HepG2 (cell line): ENCODE measurements at regions not wholly inside any gene's neighbourhood (a gene's known extent, or its start where the extent isn't known, plus 50 kb on each side); places are given as distances from the start of the nearest gene placed in this dataset.
A peak's percentile ranks its signal among the peaks of the same experiment; 100 is the strongest.

Source experiments
- ATAC-seq: fragments of 200-7000 bp; cut with Tn5 transposase; 3 replicates; pipeline ENCODE4 v1.9.1; 2020; ENCODE audit warnings: mild to moderate bottlenecking, moderate library complexity
- BruUV-seq: library from RNA; stranded (reverse); fragments of 400-500 nt; replicated peaks from 2 replicates; lab custom pipeline; 2021; lab: Mats Ljungman, UMichigan
- CTCF ChIA-PET: fragments of 300-600 bp; formaldehyde crosslinking; extraction: SDS; loops from one replicate; lab custom pipeline; 2021; ENCODE audit warnings: low total read pairs, inconsistent platforms, low intra/inter-chr PET ratio; lab: Yijun Ruan, JAX
- POLR2A ChIA-PET: fragments of 350-600 bp; sonication (Branson Sonifier 250); formaldehyde crosslinking; loops from one replicate; lab custom pipeline; 2020; ENCODE audit warnings: antibody characterized with exemption, inconsistent platforms; lab: Yijun Ruan, JAX
- DNase-seq: peaks from one replicate; pipeline ENCODE4 v3.0.0-alpha.2; 2015; ENCODE audit warnings: low spot score
- FAIRE-seq: peaks from 3 replicates; lab custom pipeline; 2011; peaks lifted over from hg19 to GRCh38; lab: Jason Lieb, UNC
- H2AFZ ChIP-seq: one replicate; pipeline ENCODE4 v1.6.1; 2011; ENCODE audit warnings: low read length, inconsistent platforms
- H3K27ac ChIP-seq: fragments of 300-600 bp; 3 replicates; pipeline ENCODE4 v1.8.0; 2011; ENCODE audit warnings: mixed run types, mild to moderate bottlenecking, mixed read lengths, low read length, inconsistent platforms; ENCODE audit not compliant: insufficient read depth; ENCODE audit errors: extremely low read length
- H3K27me3 ChIP-seq, 2 experiments: fragments of 200-600 bp in 1 of 2; 2 replicates in 1 of 2; 3 replicates in 1 of 2; pipeline versions ENCODE4 v1.6.0 to v1.8.0; 2011; ENCODE audit warnings: low read length in 2 of 2, mild to moderate bottlenecking in 2 of 2, moderate library complexity in 2 of 2, inconsistent platforms in 1 of 2; ENCODE audit not compliant: insufficient read depth in 2 of 2, control insufficient read depth in 1 of 2
- H3K36me3 ChIP-seq, 2 experiments: fragments of 200-600 bp in 1 of 2; replicated peaks in 1 of 2; 2 replicates in 1 of 2; 3 replicates in 1 of 2; pipeline versions ENCODE4 v1.5.1 to v1.8.0; 2011; ENCODE audit warnings: low read length in 2 of 2, inconsistent platforms in 1 of 2; ENCODE audit not compliant: insufficient read depth in 2 of 2, control insufficient read depth in 1 of 2
- H3K4me1 ChIP-seq: 2 replicates; pipeline ENCODE4 v1.5.1; 2012; ENCODE audit warnings: low read length, inconsistent platforms; ENCODE audit not compliant: insufficient read depth
- H3K4me2 ChIP-seq: 2 replicates; pipeline ENCODE4 v1.6.0; 2011; ENCODE audit warnings: low read depth, low read length, inconsistent platforms
- H3K4me3 ChIP-seq, 3 experiments: fragments of 200-600 bp in 1 of 3; sonication (generic), shearing (Covaris generic) in 1 of 3; replicated peaks in 1 of 3; 2 replicates each; pipeline ENCODE4 v1.5.1; 2011 to 2016; ENCODE audit warnings: low read length in 3 of 3, inconsistent platforms in 2 of 3, low read depth in 2 of 3, mild to moderate bottlenecking in 2 of 3, control low read depth in 1 of 3, mixed read lengths in 1 of 3; ENCODE audit not compliant: insufficient read depth in 1 of 3
- H3K79me2 ChIP-seq: one replicate; pipeline ENCODE4 v1.6.1; 2011; ENCODE audit warnings: low read length, inconsistent platforms; ENCODE audit not compliant: insufficient read depth
- H3K9ac ChIP-seq: 2 replicates; pipeline ENCODE4 v1.6.0; 2011; ENCODE audit warnings: mild to moderate bottlenecking, low read depth, low read length, inconsistent platforms; ENCODE audit not compliant: insufficient read depth
- H3K9me3 ChIP-seq: 2 replicates; pipeline ENCODE4 v1.5.1; 2012; ENCODE audit warnings: mild to moderate bottlenecking, low read length
- H4K20me1 ChIP-seq: 2 replicates; pipeline ENCODE4 v1.6.0; 2011; ENCODE audit warnings: inconsistent platforms, mild to moderate bottlenecking, low read length, moderate library complexity; ENCODE audit not compliant: insufficient read depth
- ARID5B ChIP-seq: IDR thresholded peaks from 2 replicates; pipeline ENCODE4 v1.4.0; 2020; ENCODE audit warnings: mild to moderate bottlenecking, missing genetic modification reagents
- KLF12 ChIP-seq: sonication (generic); formaldehyde crosslinking; IDR thresholded peaks from 2 replicates; pipeline ENCODE4 v1.4.0; 2020; ENCODE audit warnings: missing genetic modification reagents, borderline replicate concordance
- MNT ChIP-seq: fragments of 450-650 bp; IDR thresholded peaks from 2 replicates; pipeline ENCODE4 v1.6.1; 2016
- ZBTB20 ChIP-seq: sonication (generic); formaldehyde crosslinking; IDR thresholded peaks from 2 replicates; pipeline ENCODE4 v1.8.1; 2023; ENCODE audit warnings: missing genetic modification reagents, low read depth, mild to moderate bottlenecking, borderline replicate concordance
- ZNF276 ChIP-seq: sonication (generic); formaldehyde crosslinking; IDR thresholded peaks from 2 replicates; pipeline ENCODE4 v1.4.0; 2020; ENCODE audit warnings: mild to moderate bottlenecking, low read depth, missing genetic modification reagents
- ZNF292 ChIP-seq: sonication (generic); formaldehyde crosslinking; IDR thresholded peaks from 2 replicates; pipeline ENCODE4 v1.8.1; 2022; ENCODE audit warnings: mild to moderate bottlenecking, low read depth, missing genetic modification reagents, borderline replicate concordance
- WGBS: methylation state at CpG from one replicate; pipeline ENCODE4 v1.1.6; 2017; ENCODE audit warnings: low lambda C conversion rate; 5-methylcytosine and 5-hydroxymethylcytosine counted together
- in situ Hi-C: cut with HindIII; loops from 2 replicates; pipeline ENCODE4 v1.10.0; 2017; ENCODE audit warnings: low pct_unique_long_range_greater_than_20kb; ENCODE audit not compliant: extremely low pct_ligation_motif_present
- intact Hi-C: fragments of 100-400 bp; cut with micrococcal nuclease; formaldehyde crosslinking; loops from one replicate; pipeline ENCODE4 v1.10.0; 2022; ENCODE audit not compliant: unreplicated experiment
- TF ChIP-seq, protein P1 (sequence below): sonication (generic); IDR thresholded peaks from 2 replicates; pipeline ENCODE4 v1.6.1; 2016; ENCODE audit warnings: low read depth, borderline replicate concordance

DNA sequence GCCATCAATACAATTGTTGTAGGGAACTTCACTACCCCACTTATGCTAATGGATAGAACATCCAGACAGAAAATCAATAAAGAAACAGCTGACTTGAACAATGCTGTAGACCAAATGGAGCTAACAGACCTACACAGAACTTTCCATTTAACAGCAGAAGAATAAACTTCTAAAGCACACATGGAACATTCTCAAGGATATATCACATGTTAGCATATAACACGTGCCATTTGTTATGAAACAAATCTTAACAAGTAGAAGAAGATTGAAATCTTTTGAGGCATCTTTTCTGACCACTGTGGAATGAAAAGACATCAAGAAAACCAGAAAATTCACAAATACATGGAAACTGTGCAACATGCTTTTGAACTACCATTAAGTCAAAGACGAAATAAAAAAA lies 62.5 kb upstream of the RNU6-8 start:
- ATAC-seq = no peak
- Histone ChIP-seq H3K79me2 (no peaks in the 10 kb centered on the region), H3K4me1 (no peaks in the 10 kb centered on the region), H3K9ac (no peak overlapping the region), H3K36me3 (no peaks in the 10 kb centered on the region), H3K4me3 (no peak overlapping the region), H2AFZ (no peak overlapping the region), H3K9me3 (peaks cover 23% of the 10 kb centered on the region), H3K27ac (no peak overlapping the region), H3K27me3 (no peaks in the 10 kb centered on the region), H4K20me1 (no peaks in the 10 kb centered on the region), H3K4me2 (no peak overlapping the region)
- 2% methylated on average over 2 of the region's 2 CpGs for WGBS
- no peak for FAIRE-seq
- CTCF ChIA-PET = no interaction called here
- DNase-seq = no peak
- no peak for TF ChIP-seq KLF12 (CRISPR knock-in tag)
- peak; percentile 95 for TF ChIP-seq MNT
- TF ChIP-seq ZNF292 (CRISPR knock-in tag) = no peak
- TF ChIP-seq, protein P1, sequence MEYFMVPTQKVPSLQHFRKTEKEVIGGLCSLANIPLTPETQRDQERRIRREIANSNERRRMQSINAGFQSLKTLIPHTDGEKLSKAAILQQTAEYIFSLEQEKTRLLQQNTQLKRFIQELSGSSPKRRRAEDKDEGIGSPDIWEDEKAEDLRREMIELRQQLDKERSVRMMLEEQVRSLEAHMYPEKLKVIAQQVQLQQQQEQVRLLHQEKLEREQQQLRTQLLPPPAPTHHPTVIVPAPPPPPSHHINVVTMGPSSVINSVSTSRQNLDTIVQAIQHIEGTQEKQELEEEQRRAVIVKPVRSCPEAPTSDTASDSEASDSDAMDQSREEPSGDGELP = 0 out of 2 replicates have a peak, but pooled peaks have one; percentile 31
- BruUV-seq = no TSS peak
- POLR2A ChIA-PET = no interaction called here
- in situ Hi-C loops = no loop called here
- intact Hi-C loops = no loop called here

DNA sequence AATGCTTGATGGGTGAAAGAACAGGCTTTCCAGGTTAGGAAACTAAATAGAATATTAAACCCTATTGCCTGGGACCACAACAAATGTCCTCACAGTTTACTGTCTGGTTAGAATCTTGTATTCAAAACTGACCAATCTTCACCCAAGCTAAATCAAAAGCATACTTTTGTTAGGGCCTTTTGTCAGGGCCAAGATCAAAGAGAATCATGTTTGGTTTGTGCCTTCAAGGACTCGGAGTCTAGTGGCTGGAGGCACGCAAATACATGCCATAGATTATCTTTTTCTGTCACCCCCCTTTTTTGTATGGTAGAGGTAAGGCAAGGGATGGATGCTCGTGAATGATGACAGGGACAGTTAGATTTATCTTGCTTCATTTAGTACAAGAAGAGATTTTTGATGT lies 51.1 kb upstream of the AKAP6 start:
- H3K4me2 ChIP-seq = no peak overlapping the region
- intact Hi-C loops (no loop called here), in situ Hi-C loops (no loop called here)
- H2AFZ ChIP-seq = no peak overlapping the region
- no peaks in the 10 kb centered on the region for H3K79me2 ChIP-seq
- no peaks in the 10 kb centered on the region for H3K9me3 ChIP-seq
- CTCF ChIA-PET = no interaction called here
- no peak overlapping the region for H3K4me3 ChIP-seq
- no TSS peak for BruUV-seq
- no peaks in the 10 kb centered on the region for H3K27me3 ChIP-seq
- no peaks in the 10 kb centered on the region for H3K36me3 ChIP-seq
- no peak for FAIRE-seq
- no peak overlapping the region for H3K9ac ChIP-seq
- 0% methylated on average over 3 of the region's 3 CpGs for WGBS
- DNase-seq = peak; percentile 91
- no peak overlapping the region for H3K27ac ChIP-seq
- no peaks in the 10 kb centered on the region for H4K20me1 ChIP-seq
- POLR2A ChIA-PET = no interaction called here
- H3K4me1 ChIP-seq = peaks cover 6% of the 10 kb centered on the region; the same call in 1 of the 2 replicates
- ATAC-seq = peak; percentile 68
- TF ChIP-seq ZNF276 (CRISPR knock-in tag) (no peak), ARID5B (peak; percentile 80), ZBTB20 (CRISPR knock-in tag) (no peak)
